Lower lobe of right lung (tissue), 2 donors: ENCODE measurements at regions not wholly inside any gene's neighbourhood (a gene's known extent, or its start where the extent isn't known, plus 50 kb on each side); places are given as distances from the start of the nearest gene placed in this dataset.

Source experiments
- ATAC-seq, 2 donors: fragments of 200-7000 bp; cut with Tn5 transposase; one replicate each; pipeline ENCODE4 v1.9.1; 2020 to 2022; ENCODE audit warnings: mild to moderate bottlenecking in 2 of 2, moderate library complexity in 2 of 2
- DNase-seq: peaks from one replicate; pipeline ENCODE4 v3.0.0-alpha.2; 2020
- H3K27ac ChIP-seq: fragments of 200-600 bp; one replicate; pipeline ENCODE4 v1.8.0; 2022
- H3K27me3 ChIP-seq: fragments of 200-600 bp; one replicate; pipeline ENCODE4 v1.8.0; 2022; ENCODE audit warnings: low read depth
- H3K36me3 ChIP-seq: fragments of 200-600 bp; one replicate; pipeline ENCODE4 v1.8.0; 2022; ENCODE audit warnings: mild to moderate bottlenecking
- H3K4me1 ChIP-seq: fragments of 200-600 bp; one replicate; pipeline ENCODE4 v1.8.0; 2022
- H3K4me3 ChIP-seq: fragments of 200-600 bp; one replicate; pipeline ENCODE4 v1.8.0; 2022; ENCODE audit warnings: mild to moderate bottlenecking
- H3K9me3 ChIP-seq: fragments of 200-600 bp; one replicate; pipeline ENCODE4 v1.8.0; 2022
- CTCF ChIP-seq: fragments of 200-600 bp; IDR thresholded peaks from one replicate; pipeline ENCODE4 v1.8.0; 2022; ENCODE audit warnings: antibody characterized with exemption, mild to moderate bottlenecking
- intact Hi-C: fragments of 100-400 bp; cut with DNase I; formaldehyde crosslinking; loops from one replicate; pipeline ENCODE4 v1.11.0; 2022
- donor health status: DM: no; HTN: yes; CAD: no; lungs with severe emphysema.

- Histone ChIP-seq H3K27me3 (no peaks in the 10 kb centered on the region), H3K27ac (no peak overlapping the region), H3K4me3 (no peak overlapping the region), H3K36me3 (no peaks in the 10 kb centered on the region), H3K9me3 (no peaks in the 10 kb centered on the region), H3K4me1 (no peaks in the 10 kb centered on the region)
- intact Hi-C loops = no loop called here
- TF ChIP-seq CTCF = no peak
- no peak for ATAC-seq
- no peak for DNase-seq
These were observed 624.2 kb upstream of the ZFHX3 start for GRCh38 chr16:73672135-73672534.

GRCh38 chr16:73670836-73671820, 623.2 kb upstream of the ZFHX3 start:
- DNase-seq (no peak), ATAC-seq (no peak)
- Histone ChIP-seq H3K4me1 (no peaks in the 10 kb centered on the region), H3K27me3 (no peaks in the 10 kb centered on the region), H3K36me3 (no peaks in the 10 kb centered on the region), H3K27ac (no peak overlapping the region), H3K9me3 (no peaks in the 10 kb centered on the region), H3K4me3 (no peak overlapping the region)
- no peak for TF ChIP-seq CTCF
- intact Hi-C loops = no loop called here

GRCh38 chr16:73669535-73670274, 621.8 kb upstream of the ZFHX3 start:
- Histone ChIP-seq H3K4me1 (no peaks in the 10 kb centered on the region), H3K9me3 (no peaks in the 10 kb centered on the region), H3K4me3 (no peak overlapping the region), H3K27me3 (no peaks in the 10 kb centered on the region), H3K36me3 (no peaks in the 10 kb centered on the region), H3K27ac (no peak overlapping the region)
- intact Hi-C loops = no loop called here
- DNase-seq = no peak
- no peak for ATAC-seq
- TF ChIP-seq CTCF = no peak

- no peak overlapping the region for H3K27ac ChIP-seq
- no peak for TF ChIP-seq CTCF
- H3K4me3 ChIP-seq = no peak overlapping the region
- no peaks in the 10 kb centered on the region for H3K9me3 ChIP-seq
- H3K4me1 ChIP-seq = no peaks in the 10 kb centered on the region
- no peaks in the 10 kb centered on the region for H3K36me3 ChIP-seq
- ATAC-seq (no peak), DNase-seq (no peak)
- no peaks in the 10 kb centered on the region for H3K27me3 ChIP-seq
- intact Hi-C loops = no loop called here
These were observed 615.8 kb upstream of the ZFHX3 start for GRCh38 chr16:73663720-73664119.

GRCh38 chr16:73636196-73636595, 588.3 kb upstream of the ZFHX3 start:
- DNase-seq = no peak
- intact Hi-C loops = no loop called here

More at GRCh38 chr16:73636196-73636595, 588.3 kb upstream of the ZFHX3 start:
- H3K4me3 ChIP-seq = no peak overlapping the region
- H3K36me3 ChIP-seq = no peaks in the 10 kb centered on the region
- peaks cover 15% of the 10 kb centered on the region for H3K9me3 ChIP-seq
- no peak for TF ChIP-seq CTCF
- ATAC-seq = no peak
- no peaks in the 10 kb centered on the region for H3K27me3 ChIP-seq
- no peaks in the 10 kb centered on the region for H3K4me1 ChIP-seq
- no peak overlapping the region for H3K27ac ChIP-seq
